Erythroblast (primary cell): ENCODE measurements at regions not wholly inside any gene's neighbourhood (a gene's known extent, or its start where the extent isn't known, plus 50 kb on each side); places are given as distances from the start of the nearest gene placed in this dataset.

ENCODE experiments used
- GATA1 ChIP-seq: IDR thresholded peaks from 2 replicates; pipeline ENCODE4 v1.6.1; 2011; ENCODE audit warnings: low read depth, mild to moderate bottlenecking, control low read depth, low read length, moderate library complexity
- POLR2A ChIP-seq: IDR thresholded peaks from 2 replicates; pipeline ENCODE4 v1.6.1; 2011; ENCODE audit warnings: mild to moderate bottlenecking, low read length

DNA sequence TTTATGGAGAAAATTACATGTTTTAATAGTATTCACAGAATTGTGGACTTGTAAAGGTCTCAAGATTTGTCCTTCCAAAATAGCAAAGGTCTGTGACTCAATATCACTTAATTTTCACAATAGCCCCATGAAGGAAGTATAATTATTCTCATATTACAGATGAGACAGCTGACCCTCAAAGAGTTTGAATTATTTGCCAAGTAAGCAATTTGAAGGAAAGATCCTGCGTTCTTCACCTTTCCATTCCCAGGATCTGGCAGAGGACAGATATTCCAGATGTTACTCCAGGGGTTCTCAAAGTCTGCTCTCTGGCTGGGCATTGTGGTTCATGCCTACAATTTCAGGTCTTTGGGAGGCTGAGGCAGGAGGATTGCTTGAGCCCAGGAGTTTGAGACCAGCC is 559.4 kb upstream of the AUTS2 start:
- no peak for TF ChIP-seq POLR2A
- no peak for TF ChIP-seq GATA1
